ENCODE measurements at regions not wholly inside any gene's neighbourhood (a gene's known extent, or its start where the extent isn't known, plus 50 kb on each side); places are given as distances from the start of the nearest gene placed in this dataset.

DNA sequence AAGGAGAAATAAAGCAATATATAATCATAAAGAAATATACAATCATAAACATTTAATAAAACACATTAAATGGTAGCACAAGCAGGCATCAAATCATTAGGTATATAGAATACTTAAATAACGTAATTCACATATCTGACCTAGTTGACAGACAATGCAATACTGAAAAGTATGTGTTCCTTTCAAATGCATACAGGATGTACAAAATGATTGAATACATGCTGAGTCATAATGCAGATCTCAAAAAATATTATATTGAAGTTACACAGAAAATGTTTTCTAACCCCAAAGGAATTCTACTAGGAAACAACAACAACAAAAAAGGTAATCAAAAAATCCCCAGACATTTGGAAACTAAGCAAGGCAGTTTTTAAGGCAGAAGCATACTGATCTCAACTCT, 1072.0 kb upstream of the INTU start:
- TF ChIP-seq, protein P1, sequence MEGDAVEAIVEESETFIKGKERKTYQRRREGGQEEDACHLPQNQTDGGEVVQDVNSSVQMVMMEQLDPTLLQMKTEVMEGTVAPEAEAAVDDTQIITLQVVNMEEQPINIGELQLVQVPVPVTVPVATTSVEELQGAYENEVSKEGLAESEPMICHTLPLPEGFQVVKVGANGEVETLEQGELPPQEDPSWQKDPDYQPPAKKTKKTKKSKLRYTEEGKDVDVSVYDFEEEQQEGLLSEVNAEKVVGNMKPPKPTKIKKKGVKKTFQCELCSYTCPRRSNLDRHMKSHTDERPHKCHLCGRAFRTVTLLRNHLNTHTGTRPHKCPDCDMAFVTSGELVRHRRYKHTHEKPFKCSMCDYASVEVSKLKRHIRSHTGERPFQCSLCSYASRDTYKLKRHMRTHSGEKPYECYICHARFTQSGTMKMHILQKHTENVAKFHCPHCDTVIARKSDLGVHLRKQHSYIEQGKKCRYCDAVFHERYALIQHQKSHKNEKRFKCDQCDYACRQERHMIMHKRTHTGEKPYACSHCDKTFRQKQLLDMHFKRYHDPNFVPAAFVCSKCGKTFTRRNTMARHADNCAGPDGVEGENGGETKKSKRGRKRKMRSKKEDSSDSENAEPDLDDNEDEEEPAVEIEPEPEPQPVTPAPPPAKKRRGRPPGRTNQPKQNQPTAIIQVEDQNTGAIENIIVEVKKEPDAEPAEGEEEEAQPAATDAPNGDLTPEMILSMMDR (conservative IDR thresholded peaks at IDR 0.05; ENCODE audit: low read length), result no peak
- DNase-seq (ENCODE audit: low read depth), result no peak
- H3K4me3 ChIP-seq (ENCODE audit: low read length), result no peak overlapping the region

- no peak overlapping the region for H3K4me3 ChIP-seq (ENCODE audit: low read length)
- no peak for DNase-seq (ENCODE audit: low read depth)
- TF ChIP-seq, protein P1 (conservative IDR thresholded peaks at IDR 0.05; ENCODE audit: low read length), result no peak
Observed at GRCh38 chr4:126563389-126563788, 1069.4 kb upstream of the INTU start.

DNA sequence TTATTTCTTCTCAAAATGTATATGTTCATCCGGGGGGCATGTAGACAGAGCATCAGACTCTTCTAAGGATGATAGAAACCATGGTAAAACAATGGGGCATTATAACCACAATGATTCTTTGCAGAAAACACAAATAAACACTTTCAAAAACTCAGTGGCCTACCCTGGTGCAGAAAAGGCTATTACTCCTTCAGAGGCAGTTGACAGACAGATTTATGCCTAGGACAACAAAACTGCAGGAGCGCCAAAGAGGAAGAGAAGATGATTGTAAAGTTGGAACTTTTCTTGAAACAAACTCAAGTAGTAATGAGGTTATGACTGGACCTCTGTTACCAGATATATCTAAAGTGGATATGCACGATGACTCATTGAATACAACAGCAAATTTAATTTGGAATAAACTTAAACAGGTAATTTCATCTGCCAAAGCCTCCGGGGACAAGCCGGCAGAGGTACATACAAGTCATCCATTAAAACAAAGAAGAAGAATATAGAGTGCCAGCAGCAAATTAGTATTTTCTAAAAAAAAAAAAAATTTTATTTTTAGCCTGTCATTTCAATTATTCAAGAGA, 1068.4 kb upstream of the INTU start:
- TF ChIP-seq, protein P1 (conservative IDR thresholded peaks at IDR 0.05; ENCODE audit: low read length), result no peak
- no peak for DNase-seq (ENCODE audit: low read depth)
- no peak overlapping the region for H3K4me3 ChIP-seq (ENCODE audit: low read length)

DNA sequence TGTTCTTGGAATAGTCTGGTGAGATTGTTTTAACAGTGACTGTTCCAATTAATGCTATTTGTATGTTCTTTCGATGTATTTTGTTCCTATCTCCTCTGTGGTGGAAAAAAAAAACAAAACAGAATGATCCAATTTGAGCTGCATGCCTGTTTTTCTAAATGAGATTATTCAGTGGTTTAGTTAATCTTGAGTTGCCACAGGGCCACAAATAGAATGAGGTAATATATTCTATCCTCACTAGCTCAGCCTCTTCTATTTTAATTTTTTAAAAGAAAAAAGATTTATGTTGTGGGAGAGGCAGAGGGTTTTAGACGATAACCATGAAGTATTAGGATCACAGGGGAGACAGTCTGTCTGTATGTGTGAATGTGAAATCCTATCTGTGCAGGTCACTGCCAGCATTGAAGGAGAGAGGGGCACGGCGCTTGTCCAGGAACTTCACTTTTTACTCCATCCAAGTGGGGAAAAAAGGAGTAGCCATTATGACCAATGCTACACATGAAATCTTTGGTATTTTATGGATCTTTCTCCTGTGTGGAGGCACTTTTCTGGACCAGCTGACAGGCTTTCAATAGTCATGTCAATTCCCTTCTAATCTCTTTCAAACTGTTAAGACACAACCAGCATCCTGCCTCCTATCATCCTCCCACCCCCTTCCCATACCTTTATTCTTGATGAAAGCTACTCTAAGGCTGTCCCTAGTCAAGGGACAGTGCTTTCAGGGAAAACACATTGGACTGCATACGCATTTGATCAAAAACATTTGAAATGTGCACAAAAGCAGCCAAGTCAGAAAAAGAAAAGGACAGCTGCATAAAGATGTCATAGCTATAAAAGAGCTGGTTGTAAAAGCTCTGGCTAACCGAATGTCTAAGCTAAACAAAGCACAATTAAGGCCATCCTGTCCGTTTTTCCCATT, 1063.8 kb upstream of the INTU start:
- H3K4me3 ChIP-seq (ENCODE audit: low read length), result no peak overlapping the region
- no peak for DNase-seq (ENCODE audit: low read depth)
- TF ChIP-seq, protein P1 (conservative IDR thresholded peaks at IDR 0.05; ENCODE audit: low read length), result no peak

DNA sequence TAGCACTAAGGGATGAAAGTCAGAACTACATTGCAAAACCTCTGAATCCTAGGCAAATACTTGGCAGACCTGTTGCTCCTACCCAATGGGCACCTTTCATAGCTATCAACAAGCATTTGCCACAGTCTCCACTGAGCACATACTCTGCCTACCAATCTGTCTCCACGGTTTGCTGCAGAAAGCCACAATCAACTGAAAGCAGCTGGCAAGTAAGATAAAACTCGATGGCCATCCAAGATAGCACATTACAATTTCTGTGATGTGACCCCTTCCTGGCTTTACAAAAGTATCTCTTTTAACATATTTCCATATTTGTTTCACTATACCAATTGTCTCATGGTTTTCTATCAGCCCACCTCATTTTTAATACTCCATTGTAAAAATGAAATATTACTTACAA, 1060.5 kb upstream of the INTU start:
- TF ChIP-seq, protein P1 (conservative IDR thresholded peaks at IDR 0.05; ENCODE audit: low read length), result no peak
- no peak overlapping the region for H3K4me3 ChIP-seq (ENCODE audit: low read length)
- no peak for DNase-seq (ENCODE audit: low read depth)

- TF ChIP-seq, protein P1 (conservative IDR thresholded peaks at IDR 0.05; ENCODE audit: low read length), result peak; percentile 32
- H3K4me3 ChIP-seq (ENCODE audit: low read length), result no peak overlapping the region
- no peak for DNase-seq (ENCODE audit: low read depth)
Observed at GRCh38 chr4:126582737-126583136, 1050.0 kb upstream of the INTU start.

GRCh38 chr4:126583509-126583908, 1049.2 kb upstream of the INTU start:
- no peak overlapping the region for H3K4me3 ChIP-seq (ENCODE audit: low read length)
- DNase-seq (ENCODE audit: low read depth), result peak; percentile 29
- TF ChIP-seq, protein P1 (conservative IDR thresholded peaks at IDR 0.05; ENCODE audit: low read length), result peak; percentile 53
